ENCODE measurements at regions not wholly inside any gene's neighbourhood (a gene's known extent, or its start where the extent isn't known, plus 50 kb on each side); places are given as distances from the start of the nearest gene placed in this dataset.

- H3K79me2 ChIP-seq (ENCODE audit: insufficient read depth) = no peaks in the 10 kb centered on the region
- H2AFZ ChIP-seq (ENCODE audit: low read depth) = no peak overlapping the region
- H3K4me3 ChIP-seq (ENCODE audit: low read depth in 2 of 2, low read length in 1 of 2) = no peak overlapping the region
- no peak for DNase-seq
- no peaks in the 10 kb centered on the region for H3K36me3 ChIP-seq (replicated peaks in 1 of 2; ENCODE audit: control insufficient read depth in 1 of 2, insufficient read depth in 2 of 2, low read length in 1 of 2)
- POLR2A ChIA-PET = no interaction called here
- no peak overlapping the region for H3K9ac ChIP-seq
- H3F3A ChIP-seq (replicated peaks; ENCODE audit: insufficient read depth) = no peaks in the 10 kb centered on the region
- H3K9me3 ChIP-seq = no peaks in the 10 kb centered on the region
- no peaks in the 10 kb centered on the region for H3K27me3 ChIP-seq (ENCODE audit: insufficient read depth)
- no peaks in the 10 kb centered on the region for H4K20me1 ChIP-seq (ENCODE audit: insufficient read depth)
- H3K27ac ChIP-seq (ENCODE audit: low read depth in 2 of 2, low read length in 1 of 2) = no peak overlapping the region
- CTCF ChIA-PET = no interaction called here
- no peaks in the 10 kb centered on the region for H3K9me2 ChIP-seq
- no peak overlapping the region for H3K4me2 ChIP-seq
- TF ChIP-seq JUND (IDR thresholded peaks at IDR 0.05) (no peak), EP300 (IDR thresholded peaks at IDR 0.05; ENCODE audit: borderline replicate concordance in 1 of 2, low read depth in 1 of 2, low read length in 1 of 2) (no peak), MXI1 (IDR thresholded peaks at IDR 0.05; ENCODE audit: low read depth, low read length) (no peak), CTCF (IDR thresholded peaks at IDR 0.05) (no peak), NRF1 (IDR thresholded peaks at IDR 0.05; ENCODE audit: low read depth, low read length) (no peak), SMC3 (IDR thresholded peaks at IDR 0.05; ENCODE audit: low read depth, low read length) (no peak), USF2 (IDR thresholded peaks at IDR 0.05; ENCODE audit: borderline replicate concordance, low read depth, low read length) (no peak), EZH2phosphoT487 (IDR thresholded peaks at IDR 0.05; ENCODE audit: borderline replicate concordance, low read depth) (no peak), GATA2 (CRISPR knock-in tag; IDR thresholded peaks at IDR 0.05) (no peak), TAF1 (IDR thresholded peaks at IDR 0.05; ENCODE audit: borderline replicate concordance, low read depth, low read length) (no peak), RAD21 (IDR thresholded peaks at IDR 0.05; ENCODE audit: low read length) (no peak), YY1 (IDR thresholded peaks at IDR 0.05; ENCODE audit: low read depth) (no peak), GABPA (IDR thresholded peaks at IDR 0.05; ENCODE audit: low read depth) (no peak)
- TF ChIP-seq, protein P1, sequence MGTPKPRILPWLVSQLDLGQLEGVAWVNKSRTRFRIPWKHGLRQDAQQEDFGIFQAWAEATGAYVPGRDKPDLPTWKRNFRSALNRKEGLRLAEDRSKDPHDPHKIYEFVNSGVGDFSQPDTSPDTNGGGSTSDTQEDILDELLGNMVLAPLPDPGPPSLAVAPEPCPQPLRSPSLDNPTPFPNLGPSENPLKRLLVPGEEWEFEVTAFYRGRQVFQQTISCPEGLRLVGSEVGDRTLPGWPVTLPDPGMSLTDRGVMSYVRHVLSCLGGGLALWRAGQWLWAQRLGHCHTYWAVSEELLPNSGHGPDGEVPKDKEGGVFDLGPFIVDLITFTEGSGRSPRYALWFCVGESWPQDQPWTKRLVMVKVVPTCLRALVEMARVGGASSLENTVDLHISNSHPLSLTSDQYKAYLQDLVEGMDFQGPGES (IDR thresholded peaks at IDR 0.05; ENCODE audit: low read depth, low read length) = no peak
- TF ChIP-seq, protein P2, sequence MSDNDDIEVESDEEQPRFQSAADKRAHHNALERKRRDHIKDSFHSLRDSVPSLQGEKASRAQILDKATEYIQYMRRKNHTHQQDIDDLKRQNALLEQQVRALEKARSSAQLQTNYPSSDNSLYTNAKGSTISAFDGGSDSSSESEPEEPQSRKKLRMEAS (IDR thresholded peaks at IDR 0.05; ENCODE audit: low read depth) = no peak
- TF ChIP-seq, protein P3, sequence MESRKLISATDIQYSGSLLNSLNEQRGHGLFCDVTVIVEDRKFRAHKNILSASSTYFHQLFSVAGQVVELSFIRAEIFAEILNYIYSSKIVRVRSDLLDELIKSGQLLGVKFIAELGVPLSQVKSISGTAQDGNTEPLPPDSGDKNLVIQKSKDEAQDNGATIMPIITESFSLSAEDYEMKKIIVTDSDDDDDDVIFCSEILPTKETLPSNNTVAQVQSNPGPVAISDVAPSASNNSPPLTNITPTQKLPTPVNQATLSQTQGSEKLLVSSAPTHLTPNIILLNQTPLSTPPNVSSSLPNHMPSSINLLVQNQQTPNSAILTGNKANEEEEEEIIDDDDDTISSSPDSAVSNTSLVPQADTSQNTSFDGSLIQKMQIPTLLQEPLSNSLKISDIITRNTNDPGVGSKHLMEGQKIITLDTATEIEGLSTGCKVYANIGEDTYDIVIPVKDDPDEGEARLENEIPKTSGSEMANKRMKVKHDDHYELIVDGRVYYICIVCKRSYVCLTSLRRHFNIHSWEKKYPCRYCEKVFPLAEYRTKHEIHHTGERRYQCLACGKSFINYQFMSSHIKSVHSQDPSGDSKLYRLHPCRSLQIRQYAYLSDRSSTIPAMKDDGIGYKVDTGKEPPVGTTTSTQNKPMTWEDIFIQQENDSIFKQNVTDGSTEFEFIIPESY (IDR thresholded peaks at IDR 0.05; ENCODE audit: borderline replicate concordance, low read depth) = no peak
- no peaks in the 10 kb centered on the region; a peak in 1 of 4 replicates for H3K4me1 ChIP-seq (ENCODE audit: control insufficient read depth in 1 of 2, insufficient read depth in 2 of 2, low read depth in 1 of 2, low read length in 1 of 2)
- 55% methylated on average over 1 of the region's 1 CpG for WGBS (ENCODE audit: low lambda C conversion rate)
Observed at GRCh38 chr12:88778064-88778463, 197.8 kb upstream of the KITLG start.
